ENCODE measurements at regions not wholly inside any gene's neighbourhood (a gene's known extent, or its start where the extent isn't known, plus 50 kb on each side); places are given as distances from the start of the nearest gene placed in this dataset.
"Not testable (repeated sequence)": the region's sequence is repeated elsewhere in the genome, so short reads cannot be mapped to it uniquely, and the experiment has no call there.

DNA sequence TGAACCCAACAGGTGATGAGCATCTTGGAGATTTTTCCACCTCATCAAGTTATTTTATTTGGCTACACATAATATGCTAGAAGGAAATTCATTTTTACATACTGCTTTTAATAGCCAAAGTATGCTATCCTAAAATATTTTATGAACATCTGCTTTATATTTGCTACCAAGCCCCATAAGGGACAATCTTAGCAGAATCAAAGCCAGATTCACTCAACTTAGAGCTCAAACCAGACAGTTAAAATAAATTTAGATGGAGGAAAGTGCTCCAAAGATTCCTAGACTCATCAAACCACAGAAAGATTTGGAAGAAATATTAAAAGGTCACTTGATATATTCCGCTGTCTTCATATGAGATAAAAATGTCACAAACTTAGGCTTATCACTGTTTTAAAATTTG, 637.1 kb upstream of the CCNG1 start:
- DNase-seq (ENCODE audit: low spot score) = no peak

DNA sequence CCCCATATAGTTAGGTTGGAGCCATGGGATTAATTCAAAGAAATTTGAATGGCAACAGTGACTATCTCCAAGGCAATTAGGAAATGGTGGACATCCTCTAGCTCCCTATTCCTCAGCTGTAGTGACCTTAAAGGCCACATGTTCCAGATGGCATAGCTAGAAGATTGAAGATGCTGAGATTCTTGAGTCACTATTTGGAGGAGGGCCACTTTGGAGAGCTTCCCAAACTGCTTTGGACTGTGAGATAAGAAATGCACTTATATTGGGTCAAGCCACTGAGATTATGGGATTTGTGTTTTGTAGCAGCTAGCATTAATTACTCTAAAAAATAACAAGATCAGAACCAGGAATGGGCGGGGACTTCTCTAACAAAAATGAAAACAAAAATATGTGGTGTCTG, 636.2 kb upstream of the CCNG1 start:
- DNase-seq (ENCODE audit: low spot score) = no peak

DNA sequence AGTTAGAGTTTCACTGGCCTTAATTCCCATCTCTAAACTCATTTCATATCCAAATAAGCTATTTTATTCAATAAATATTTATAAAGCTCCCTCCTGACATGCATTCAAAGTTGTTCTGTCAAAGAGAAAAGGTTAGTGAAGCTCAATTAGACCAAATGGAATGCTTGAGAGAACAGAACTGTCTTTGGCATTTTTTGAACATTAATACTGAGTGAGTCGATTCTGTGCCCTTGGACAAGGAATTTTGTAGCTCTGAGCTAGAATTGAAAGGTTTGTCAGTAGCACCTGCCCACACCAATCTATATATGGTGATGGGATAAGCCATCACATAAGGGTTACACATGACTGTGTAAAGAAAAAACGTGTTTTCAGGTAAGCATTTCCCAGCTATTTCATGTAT, 631.2 kb upstream of the CCNG1 start:
- DNase-seq (ENCODE audit: low spot score) = no peak

DNA sequence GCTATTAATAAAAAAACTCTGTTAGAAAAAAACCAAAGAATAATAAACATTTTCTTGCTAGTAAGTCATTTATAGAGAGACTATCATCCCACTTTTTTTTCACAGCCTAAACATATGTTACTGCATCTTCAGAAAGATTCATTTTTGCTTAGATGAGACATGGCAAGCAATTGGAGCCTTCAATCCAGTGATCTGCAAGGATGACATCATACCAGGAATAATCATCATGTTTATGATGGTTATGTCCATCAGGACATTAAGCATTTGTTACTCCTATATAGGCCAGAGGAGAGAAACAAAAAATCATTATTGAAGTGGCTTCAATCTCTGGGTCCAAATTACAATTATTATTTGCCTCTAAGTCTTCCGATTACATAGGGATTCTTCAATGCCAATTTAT, 626.3 kb upstream of the CCNG1 start:
- DNase-seq (ENCODE audit: low spot score) = no peak

DNA sequence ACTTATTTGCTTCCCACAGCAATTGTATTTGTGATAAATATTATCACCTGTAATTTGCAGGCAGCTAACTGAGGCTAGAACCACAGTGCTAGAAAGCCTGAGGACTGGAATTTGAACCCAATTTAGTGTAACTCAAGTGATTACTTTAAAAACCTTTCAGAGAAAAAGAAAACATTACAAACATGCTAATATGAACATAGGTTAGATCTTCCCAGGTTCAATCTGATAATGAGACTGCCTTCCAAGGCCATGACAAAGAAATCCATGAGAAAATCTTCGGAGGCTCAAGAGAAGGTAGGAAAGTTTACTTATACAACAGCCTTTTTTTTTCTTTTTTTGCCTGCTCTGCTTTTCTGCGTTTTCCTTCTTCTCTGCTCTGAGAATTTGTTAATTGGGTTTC, 620.6 kb upstream of the CCNG1 start:
- DNase-seq (ENCODE audit: low spot score) = no peak

DNA sequence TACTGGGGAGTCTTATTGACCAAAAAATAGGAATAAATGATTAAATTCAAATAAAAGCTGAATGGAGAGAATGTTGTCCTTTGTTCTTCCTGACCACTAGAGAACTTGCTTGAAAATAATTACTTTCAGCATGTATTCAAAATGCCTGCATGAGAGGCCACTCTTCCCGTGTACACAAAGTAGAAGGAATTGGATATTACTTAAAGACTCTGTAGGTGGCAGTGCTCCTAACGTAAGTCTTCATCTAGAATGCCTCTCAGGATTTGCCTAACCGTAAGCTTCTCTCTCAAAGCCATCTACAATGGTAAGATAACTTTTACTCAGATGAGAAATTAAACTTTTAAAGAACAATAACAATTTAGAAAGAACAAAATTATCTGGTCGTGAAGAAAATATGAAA, 620.0 kb upstream of the CCNG1 start:
- no peak for DNase-seq (ENCODE audit: low spot score)

DNA sequence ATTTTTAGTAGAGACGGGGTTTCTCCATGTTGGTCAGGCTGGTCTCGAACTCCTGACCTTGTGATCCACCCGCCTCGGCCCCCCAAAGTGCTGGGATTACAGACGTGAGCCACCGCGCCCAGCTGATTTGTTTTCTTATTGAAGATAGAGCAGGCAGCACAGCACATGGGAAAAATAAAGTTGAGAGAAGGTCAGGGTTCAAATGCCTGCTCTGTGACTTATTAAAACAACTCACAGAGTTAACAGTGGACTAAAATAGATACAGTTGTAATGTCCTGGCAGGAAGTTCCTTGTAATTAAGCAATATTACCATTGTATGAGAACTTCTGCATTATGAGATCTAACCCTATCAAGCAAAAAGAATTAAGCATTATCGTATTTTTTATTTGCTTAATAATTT, 615.7 kb upstream of the CCNG1 start:
- not testable (repeated sequence) for DNase-seq (ENCODE audit: low spot score)

DNA sequence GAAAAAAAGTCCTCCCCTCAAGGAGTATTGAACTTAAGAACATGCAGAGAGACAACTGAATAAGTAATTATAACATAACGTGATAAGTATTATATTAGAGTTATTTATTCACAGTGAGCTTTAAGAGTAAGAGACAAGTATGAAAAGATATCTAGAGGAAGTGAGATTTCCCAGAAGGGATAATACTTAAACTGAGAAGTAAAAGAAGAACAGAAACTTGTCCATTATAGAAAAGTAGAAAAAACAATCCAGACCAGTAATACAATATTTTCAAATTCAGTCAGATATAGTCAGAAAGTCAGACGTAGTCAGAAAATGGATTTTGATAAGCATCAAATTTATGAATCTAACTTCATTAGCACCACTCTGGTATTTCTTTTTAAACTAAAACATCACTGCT, 613.0 kb upstream of the CCNG1 start:
- no peak for DNase-seq (ENCODE audit: low spot score)

DNA sequence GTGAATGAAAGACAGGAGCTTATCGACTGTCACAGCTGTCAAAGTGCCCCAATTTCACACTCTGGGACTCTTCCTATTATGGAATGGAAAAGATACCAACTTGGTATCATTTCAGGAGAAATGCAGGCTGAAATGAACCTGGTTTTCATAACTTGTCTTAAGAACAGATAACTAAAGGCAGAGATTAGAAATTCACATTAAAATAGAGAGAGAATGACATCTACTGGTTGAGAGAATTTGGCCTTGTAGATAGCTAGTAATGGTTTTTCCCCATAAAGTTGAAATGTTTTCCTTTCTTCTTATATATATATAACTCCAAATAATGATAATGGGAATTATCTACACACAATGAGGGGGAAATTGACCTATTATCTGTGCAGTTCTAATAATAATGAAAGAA, 600.2 kb upstream of the CCNG1 start:
- DNase-seq (ENCODE audit: low spot score) = no peak

DNA sequence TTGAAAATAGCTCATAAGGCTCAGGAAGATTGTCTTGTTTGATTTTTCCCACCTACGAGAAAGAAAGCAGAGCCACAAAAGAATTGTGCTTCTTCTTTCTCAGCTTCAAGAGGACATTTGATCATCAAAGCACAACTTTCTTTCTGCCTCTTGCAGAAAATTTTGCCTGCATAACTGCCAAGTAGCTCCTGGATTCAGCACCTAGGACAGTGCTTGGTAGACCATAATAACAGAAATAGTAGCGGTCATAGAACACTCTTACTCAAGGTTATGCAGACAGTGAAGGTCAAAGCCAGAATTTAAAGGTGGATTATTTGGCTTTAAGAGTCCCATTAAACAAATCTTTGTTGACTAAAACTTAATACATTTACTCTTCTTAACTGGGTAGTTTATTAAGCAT, 594.7 kb upstream of the CCNG1 start:
- DNase-seq (ENCODE audit: low spot score) = no peak

DNA sequence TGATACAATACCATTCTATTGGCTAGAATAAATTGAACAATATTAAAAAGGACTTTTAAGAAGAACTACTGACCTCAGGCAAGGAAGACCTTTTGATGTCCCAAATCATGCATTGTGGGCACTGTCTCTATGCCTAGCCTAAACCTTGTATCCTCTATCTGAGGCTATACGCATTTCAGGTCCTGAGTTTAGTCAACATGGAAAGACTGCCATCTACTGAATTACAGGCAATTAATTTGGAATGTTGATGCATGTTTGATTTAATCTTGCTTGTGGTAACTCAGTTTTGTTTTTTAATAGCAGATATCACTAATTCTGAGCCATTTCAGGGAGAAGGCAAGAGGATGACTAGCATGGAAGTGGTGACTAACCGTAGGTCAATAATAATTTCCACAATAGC, 585.3 kb upstream of the CCNG1 start:
- DNase-seq (ENCODE audit: low spot score) = no peak

DNA sequence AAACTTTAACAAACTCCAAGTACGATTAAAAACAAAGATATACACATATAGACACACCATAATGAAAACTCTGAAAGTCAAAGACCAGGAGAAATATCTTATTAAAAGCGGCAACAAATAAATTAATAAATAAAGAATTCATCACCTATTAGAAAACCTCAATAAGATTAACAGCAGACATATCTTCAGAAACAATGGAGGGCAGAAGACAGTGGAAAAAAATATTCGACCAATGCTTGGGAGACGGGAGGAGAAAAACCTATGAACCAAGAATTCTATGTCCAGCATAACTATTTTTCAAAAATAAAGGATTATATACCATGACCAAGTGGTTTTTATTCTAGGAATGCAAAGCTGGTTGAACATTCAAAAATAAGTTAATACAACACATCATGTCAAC, 578.6 kb upstream of the CCNG1 start:
- DNase-seq (ENCODE audit: low spot score) = no peak

DNA sequence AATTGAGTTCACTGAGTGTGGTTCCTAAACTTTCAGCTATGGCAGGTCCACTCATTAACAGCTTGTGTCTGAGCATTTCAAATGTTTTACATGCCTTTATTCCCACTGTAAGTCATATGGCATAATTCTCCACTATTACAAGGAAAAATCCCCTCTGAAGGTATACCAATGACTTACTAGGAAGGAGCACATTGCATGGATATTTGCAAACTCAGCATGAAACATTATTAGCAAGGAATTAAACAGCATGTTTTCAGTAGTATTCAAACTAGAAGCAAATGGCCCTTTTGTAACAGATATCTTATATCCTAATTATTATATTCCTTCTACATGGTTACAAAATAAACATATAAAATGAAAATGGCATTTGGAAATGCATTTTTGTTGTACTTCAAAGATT, 566.4 kb upstream of the CCNG1 start:
- no peak for DNase-seq (ENCODE audit: low spot score)

DNA sequence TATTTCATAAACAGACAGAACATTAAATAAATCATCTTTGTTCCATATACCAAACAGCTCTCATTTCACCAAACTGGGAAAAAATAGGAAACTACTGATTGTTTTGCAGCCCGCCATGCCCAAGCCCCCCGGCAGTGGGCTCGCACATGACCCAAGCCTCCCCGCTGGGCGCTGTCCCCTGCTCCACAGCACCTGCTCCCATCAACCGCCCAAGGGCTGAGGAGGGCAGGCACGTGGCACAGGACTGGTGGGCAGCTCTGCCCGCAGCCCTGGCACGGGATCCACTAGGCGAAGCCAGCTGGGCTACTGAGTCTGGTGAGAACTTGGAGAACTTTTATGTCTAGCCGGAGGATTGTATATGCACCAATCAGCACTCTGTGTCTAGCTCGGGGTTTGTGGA, 554.8 kb upstream of the CCNG1 start:
- DNase-seq (ENCODE audit: low spot score) = no peak

DNA sequence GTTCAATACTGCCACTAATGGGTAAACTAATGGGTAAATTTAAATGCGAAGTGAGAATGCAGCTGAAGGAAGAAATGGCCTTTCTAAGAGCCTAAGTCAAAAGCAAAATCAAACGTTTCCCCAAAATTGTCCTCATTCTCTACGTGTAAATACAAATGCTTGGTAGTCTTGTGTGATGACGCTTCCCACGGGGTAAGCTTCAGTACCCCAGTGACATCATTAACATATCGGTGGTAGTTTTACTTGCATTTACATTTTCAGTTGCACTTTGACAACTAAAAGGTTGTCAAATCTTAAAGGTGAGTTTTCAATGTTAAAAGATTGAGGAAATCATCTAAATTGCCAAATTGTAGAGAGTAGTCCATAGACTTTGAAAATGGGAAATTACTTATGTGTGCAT, 550.7 kb upstream of the CCNG1 start:
- DNase-seq (ENCODE audit: low spot score) = no peak

DNA sequence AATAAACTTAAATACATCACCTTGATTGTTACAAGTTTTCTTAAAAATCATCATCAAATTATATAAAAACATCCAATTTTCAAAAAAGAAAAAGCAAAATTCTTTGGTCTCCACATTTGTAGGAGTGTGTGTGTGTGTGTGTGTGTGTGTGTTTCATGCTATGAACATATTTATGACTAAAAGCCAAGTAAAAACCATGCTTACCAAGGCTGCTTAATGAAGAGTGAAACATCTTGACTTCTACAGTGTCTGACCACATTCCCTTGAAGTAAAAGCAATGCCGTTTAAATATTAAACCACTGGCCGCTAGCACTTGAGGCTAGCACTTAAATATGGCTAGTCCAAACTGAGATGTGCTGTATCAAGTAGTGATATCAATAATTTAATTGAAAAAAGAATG, 549.1 kb upstream of the CCNG1 start:
- no peak for DNase-seq (ENCODE audit: low spot score)

DNA sequence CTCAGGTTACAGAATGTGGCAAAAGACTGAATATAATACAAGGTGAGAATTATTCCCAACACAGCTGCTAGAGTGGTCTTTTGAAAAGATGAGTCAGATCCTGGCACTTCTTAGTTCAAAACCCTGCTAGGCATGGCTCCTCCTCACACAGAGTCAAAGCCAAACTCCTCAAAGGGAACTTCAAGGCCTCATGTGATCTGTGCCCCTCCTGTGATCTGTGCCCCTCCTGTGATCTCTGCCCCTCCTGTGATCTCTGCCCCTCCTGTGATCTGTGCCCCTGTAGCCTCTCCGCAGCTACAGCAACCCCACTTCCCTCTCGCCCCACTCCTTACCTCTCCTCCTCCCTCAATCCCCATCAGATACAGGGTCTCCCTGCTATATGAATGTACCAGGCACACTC, 525.5 kb upstream of the CCNG1 start:
- DNase-seq (ENCODE audit: low spot score) = no peak

DNA sequence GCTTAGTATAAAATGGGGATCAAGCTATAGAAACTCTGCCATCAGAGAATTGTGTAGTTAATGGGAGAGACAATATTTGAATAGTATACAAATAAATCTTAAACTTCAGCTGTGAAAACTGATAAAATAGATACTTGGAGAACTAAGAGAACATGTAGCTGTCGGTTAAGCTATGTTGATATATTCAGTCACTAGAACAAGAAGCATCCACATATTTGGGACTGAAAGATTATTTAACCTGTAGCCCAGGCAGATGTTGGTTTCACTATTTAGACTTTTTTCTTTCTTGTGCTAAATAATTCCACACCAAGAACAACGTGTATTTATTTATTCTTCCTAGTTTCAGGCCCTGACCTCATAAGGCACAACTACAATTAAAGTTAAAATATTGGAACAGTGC, 521.0 kb upstream of the CCNG1 start:
- DNase-seq (ENCODE audit: low spot score) = no peak

DNA sequence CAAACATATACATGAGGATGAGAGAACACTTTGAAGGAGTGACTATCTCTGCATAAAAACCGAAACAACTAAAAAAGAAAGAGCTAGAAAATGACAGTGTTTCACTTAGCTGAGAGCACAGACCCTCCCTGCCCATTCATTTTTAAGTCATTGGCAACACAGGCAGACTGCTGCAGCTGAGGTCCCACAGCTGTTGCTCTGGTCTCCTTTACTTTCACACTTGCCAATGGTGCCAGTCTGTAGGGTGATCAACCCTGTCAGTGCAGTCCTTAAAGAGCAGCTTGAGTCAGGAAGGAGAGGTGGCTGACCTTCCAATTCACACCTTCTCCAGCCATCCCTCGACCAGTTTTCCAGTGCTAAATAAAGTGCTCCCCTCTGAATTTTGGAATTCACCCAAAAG, 508.3 kb upstream of the CCNG1 start:
- no peak for DNase-seq (ENCODE audit: low spot score)

DNA sequence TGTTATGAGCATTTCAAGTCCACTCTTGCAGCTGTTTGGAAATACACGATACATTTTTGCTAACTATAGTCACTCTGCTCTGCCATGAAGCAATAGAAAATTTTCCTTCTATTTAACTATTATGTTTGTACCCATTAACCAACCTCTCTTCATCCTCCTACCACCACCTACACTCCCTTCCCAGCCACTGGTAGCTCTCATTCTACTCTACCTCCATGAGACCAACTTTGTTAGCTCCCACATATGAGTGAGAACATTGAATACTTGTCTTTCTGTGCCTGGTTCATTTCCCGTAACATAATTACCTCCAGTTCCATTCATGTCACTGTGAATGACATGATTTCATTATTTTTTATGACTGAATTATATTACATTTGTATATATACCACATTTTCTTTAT, 505.9 kb upstream of the CCNG1 start:
- DNase-seq (ENCODE audit: low spot score) = no peak

DNA sequence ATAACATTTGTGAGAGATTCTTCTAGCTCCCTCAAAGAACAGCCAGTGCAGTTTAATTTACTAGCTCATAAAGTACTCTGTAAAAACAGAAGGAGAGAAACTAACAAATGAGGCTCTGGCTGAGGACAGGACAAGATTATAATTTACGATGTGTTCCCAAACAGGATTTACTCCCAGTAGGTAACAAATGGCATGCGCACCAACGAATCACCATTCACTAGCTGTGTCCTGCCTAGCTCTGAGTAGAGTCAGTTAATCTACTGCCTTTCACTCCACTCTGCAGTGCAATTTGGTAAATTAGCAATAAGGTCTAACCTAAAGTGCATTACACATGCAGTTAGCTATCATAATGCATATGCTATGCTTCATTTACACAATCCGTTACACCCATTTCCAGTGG, 497.4 kb upstream of the CCNG1 start:
- DNase-seq (ENCODE audit: low spot score) = no peak

DNA sequence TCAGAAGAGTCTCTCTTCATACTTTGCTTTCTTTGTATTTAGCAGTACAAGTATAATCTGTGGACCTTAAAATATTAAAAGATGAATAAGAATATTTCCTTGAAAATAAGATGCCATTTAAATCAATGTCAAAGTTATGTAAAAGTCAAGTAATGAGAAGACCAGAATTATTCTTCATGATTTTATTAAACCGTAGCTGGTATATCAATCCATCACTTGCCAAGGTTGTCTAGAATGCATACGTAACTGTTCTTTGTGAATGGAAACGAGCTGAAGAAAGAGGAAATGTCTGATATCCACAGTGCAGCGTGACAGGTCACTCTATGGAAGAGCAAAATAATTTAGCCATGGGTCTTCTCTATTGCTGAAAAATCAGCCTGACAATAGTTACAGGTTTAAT, 488.7 kb upstream of the CCNG1 start:
- no peak for DNase-seq (ENCODE audit: low spot score)

DNA sequence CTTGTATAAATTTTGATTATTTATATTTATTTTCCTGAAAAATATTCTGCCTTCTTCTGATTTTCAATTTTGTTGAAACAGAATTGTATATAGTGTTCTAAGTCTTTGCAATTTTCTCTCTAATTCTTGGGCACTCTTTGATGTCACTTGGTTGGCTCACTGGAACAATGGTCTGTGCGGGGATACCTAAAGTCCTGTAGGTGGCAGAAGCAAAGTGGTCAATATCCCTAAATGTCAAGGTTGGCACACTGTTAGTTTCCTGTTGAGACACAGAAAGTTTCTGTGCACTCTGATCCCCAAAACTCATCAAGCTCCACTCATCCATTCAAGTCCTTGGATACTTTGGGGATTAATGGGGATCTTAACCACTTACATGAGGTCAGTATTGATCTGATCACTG, 480.8 kb upstream of the CCNG1 start:
- no peak for DNase-seq (ENCODE audit: low spot score)

DNA sequence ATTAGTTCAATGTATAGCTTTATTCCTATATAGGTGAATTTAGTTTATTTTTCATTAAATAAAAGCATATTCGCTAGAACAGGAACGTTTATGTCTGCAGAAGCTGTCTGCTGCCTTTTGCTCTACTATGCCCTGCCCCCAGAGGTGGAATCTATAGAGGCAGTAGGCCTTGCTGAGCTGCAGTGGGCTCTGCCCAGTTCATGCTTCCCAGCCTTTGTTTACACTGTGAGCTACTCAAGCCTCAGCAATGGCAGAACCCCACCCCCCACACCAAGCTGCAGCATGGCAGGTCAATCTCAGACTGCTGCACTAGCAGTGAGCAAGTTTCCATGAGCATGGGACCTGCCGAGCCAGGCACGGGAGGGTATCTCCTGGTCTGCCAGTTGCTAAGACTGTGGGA, 473.3 kb upstream of the CCNG1 start:
- DNase-seq (ENCODE audit: low spot score) = not testable (repeated sequence)

DNA sequence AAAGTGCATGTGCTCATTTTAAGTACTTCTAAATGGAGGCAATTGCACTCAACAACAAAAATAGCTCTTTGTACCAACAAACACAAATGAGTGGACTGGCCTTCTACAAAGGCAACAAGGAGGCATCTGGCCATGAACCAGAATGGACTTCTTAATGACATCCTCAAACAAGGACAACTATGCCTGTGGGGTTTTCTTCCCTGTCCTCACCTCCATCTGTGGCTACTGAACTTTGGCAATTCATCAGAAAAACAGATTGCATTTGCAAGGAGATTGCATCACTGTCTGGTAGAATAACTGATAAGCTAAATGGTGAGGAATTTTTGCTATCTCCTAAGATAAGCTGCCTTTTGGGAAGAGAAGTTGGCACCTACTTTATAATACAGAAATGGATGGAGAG, 447.3 kb upstream of the CCNG1 start:
- DNase-seq (ENCODE audit: low spot score) = no peak
